Esophagus muscularis mucosa (tissue), 4 donors: ENCODE measurements at regions not wholly inside any gene's neighbourhood (a gene's known extent, or its start where the extent isn't known, plus 50 kb on each side); places are given as distances from the start of the nearest gene placed in this dataset.
A peak's percentile ranks its signal among the peaks of the same experiment; 100 is the strongest.

Experiments used
- DNase-seq: peaks from one replicate; pipeline ENCODE4 v3.0.0-alpha.2; 2017; ENCODE audit errors: extremely low spot score
- H3K27ac ChIP-seq, 4 donors: fragments of 200-600 bp; sonication (generic); replicated peaks in 1 of 4; 1 replicate in 3 of 4; 2 replicates in 1 of 4; pipeline ENCODE4 v1.5.1; 2016 to 2019; ENCODE audit warnings: mild to moderate bottlenecking in 1 of 4
- H3K27me3 ChIP-seq, 4 donors: fragments of 200-600 bp; sonication (generic); one replicate each; pipeline versions ENCODE4 v1.5.1 to v1.6.0; 2016 to 2019
- H3K36me3 ChIP-seq, 4 donors: fragments of 200-600 bp; sonication (generic); one replicate each; pipeline ENCODE4 v1.5.1; 2016 to 2019
- H3K4me1 ChIP-seq, 4 donors: fragments of 200-600 bp; sonication (generic); one replicate each; pipeline ENCODE4 v1.5.1; 2016 to 2019
- H3K4me3 ChIP-seq, 4 donors: fragments of 200-600 bp; sonication (generic); 1 replicate in 2 of 4; 2 replicates in 2 of 4; pipeline ENCODE4 v1.5.1; 2016 to 2019; ENCODE audit warnings: mild to moderate bottlenecking in 4 of 4, moderate library complexity in 1 of 4
- H3K9me3 ChIP-seq, 4 donors: fragments of 200-600 bp; sonication (generic); 1 replicate in 3 of 4; 2 replicates in 1 of 4; pipeline ENCODE4 v1.5.1; 2016 to 2019
- CTCF ChIP-seq, 3 experiments: fragments of 200-600 bp in 2 of 3; fragments of 450-650 bp in 1 of 3; sonication (generic) in 2 of 3; IDR thresholded peaks; one replicate each; pipeline ENCODE4 v1.5.1; 2017 to 2019; ENCODE audit warnings: antibody characterized with exemption in 3 of 3, mild to moderate bottlenecking in 2 of 3, moderate library complexity in 1 of 3
- EP300 ChIP-seq: sonication (generic); formaldehyde crosslinking; IDR thresholded peaks from one replicate; pipeline ENCODE4 v1.6.1; 2017; ENCODE audit warnings: antibody characterized with exemption
- POLR2A ChIP-seq: fragments of 450-650 bp; IDR thresholded peaks from one replicate; pipeline ENCODE4 v1.6.1; 2017; ENCODE audit warnings: antibody characterized with exemption, moderate library complexity, mild to moderate bottlenecking, low read depth
- POLR2AphosphoS5 ChIP-seq, 2 donors: sonication (generic); formaldehyde crosslinking; IDR thresholded peaks; one replicate each; pipeline ENCODE4 v1.6.1; 2017; ENCODE audit warnings: antibody characterized with exemption in 2 of 2
- WGBS: methylation state at CpG from one replicate; pipeline ENCODE4 v1.1.5; 2018; 5-methylcytosine and 5-hydroxymethylcytosine counted together
- intact Hi-C: fragments of 100-400 bp; cut with DNase I; formaldehyde crosslinking; loops from one replicate; pipeline ENCODE4 v1.15.1; 2023

GRCh38 chr5:168073991-168074800 is 217.2 kb upstream of the WWC1 start:
- Histone ChIP-seq H3K36me3 (no peaks in the 10 kb centered on the region), H3K27ac (no peak overlapping the region), H3K4me3 (no peak overlapping the region), H3K27me3 (no peaks in the 10 kb centered on the region), H3K4me1 (peaks cover 0 to 6% (median 0%) of the 10 kb centered on the region in 4 donors), H3K9me3 (no peaks in the 10 kb centered on the region)
- intact Hi-C loops, result no loop called here
- no peak for DNase-seq
- TF ChIP-seq EP300 (no peak), POLR2AphosphoS5 (IDR thresholded peaks at IDR 0.05) (no peak), CTCF (IDR thresholded peaks at IDR 0.05) (no peak), POLR2A (no peak)
- WGBS, result 35% methylated on average over 9 of the region's 9 CpGs

- Histone ChIP-seq H3K9me3 (no peaks in the 10 kb centered on the region), H3K27ac (no peak overlapping the region), H3K27me3 (no peaks in the 10 kb centered on the region), H3K36me3 (no peaks in the 10 kb centered on the region), H3K4me1 (peaks cover 0 to 4% (median 0%) of the 10 kb centered on the region in 4 donors), H3K4me3 (no peak overlapping the region)
- no peak for DNase-seq
- 82% methylated on average over 3 of the region's 3 CpGs for WGBS
- TF ChIP-seq POLR2AphosphoS5 (IDR thresholded peaks at IDR 0.05), result no peak
- TF ChIP-seq CTCF (IDR thresholded peaks at IDR 0.05), result no peak
- no peak for TF ChIP-seq EP300
- TF ChIP-seq POLR2A, result no peak
- intact Hi-C loops, result no loop called here
These were observed 216.1 kb upstream of the WWC1 start for GRCh38 chr5:168075387-168075786.

- Histone ChIP-seq H3K4me1 (peaks cover 0 to 4% (median 0%) of the 10 kb centered on the region in 4 donors), H3K36me3 (no peaks in the 10 kb centered on the region), H3K4me3 (no peak overlapping the region), H3K27me3 (no peaks in the 10 kb centered on the region), H3K9me3 (no peaks in the 10 kb centered on the region), H3K27ac (no peak overlapping the region)
- intact Hi-C loops, result no loop called here
- TF ChIP-seq POLR2A (no peak), CTCF (IDR thresholded peaks at IDR 0.05) (peak in 1 of 3 experiments; percentile 28), POLR2AphosphoS5 (IDR thresholded peaks at IDR 0.05) (no peak), EP300 (no peak)
- WGBS, result 56% methylated on average over 2 of the region's 2 CpGs
- no peak for DNase-seq
These were observed 214.9 kb upstream of the WWC1 start for GRCh38 chr5:168076561-168076991.

- Histone ChIP-seq H3K4me3 (no peak overlapping the region), H3K27ac (no peak overlapping the region), H3K4me1 (peaks cover 12 to 21% (median 17%) of the 10 kb centered on the region in 4 donors), H3K36me3 (no peaks in the 10 kb centered on the region), H3K9me3 (no peaks in the 10 kb centered on the region), H3K27me3 (no peaks in the 10 kb centered on the region)
- TF ChIP-seq POLR2AphosphoS5 (IDR thresholded peaks at IDR 0.05), result no peak
- DNase-seq, result no peak
- intact Hi-C loops, result no loop called here
- 72% methylated on average over 7 of the region's 9 CpGs for whole genome bisulfite sequencing
These were observed 206.0 kb upstream of the WWC1 start for GRCh38 chr5:168085261-168086031.

- intact Hi-C loops, result no loop called here
- TF ChIP-seq EP300, result no peak
- TF ChIP-seq POLR2AphosphoS5 (IDR thresholded peaks at IDR 0.05), result no peak
- H3K4me3 ChIP-seq, result no peak overlapping the region
- H3K9me3 ChIP-seq, result no peaks in the 10 kb centered on the region
- H3K27me3 ChIP-seq, result no peaks in the 10 kb centered on the region
- no peak overlapping the region for H3K27ac ChIP-seq
- no peaks in the 10 kb centered on the region for H3K36me3 ChIP-seq
- H3K4me1 ChIP-seq, result peaks cover 12 to 21% (median 17%) of the 10 kb centered on the region in 4 donors
- WGBS, result 31% methylated on average over 11 of the region's 11 CpGs
- DNase-seq, result no peak
These were observed 205.3 kb upstream of the WWC1 start for GRCh38 chr5:168086104-168086610.
